OCI-LY7 (cell line): ENCODE measurements at regions not wholly inside any gene's neighbourhood (a gene's known extent, or its start where the extent isn't known, plus 50 kb on each side); places are given as distances from the start of the nearest gene placed in this dataset.

ENCODE experiments used
- EZH2phosphoT487 ChIP-seq: fragments of 200-600 bp; sonication (generic); IDR thresholded peaks from 2 replicates; pipeline ENCODE4 v1.6.1; 2018; ENCODE audit warnings: low read depth, borderline replicate concordance, mild to moderate bottlenecking, mixed run types, antibody characterized with exemption, low read length, moderate library complexity, mixed read lengths
- TF ChIP-seq, protein P1 (sequence below): fragments of 200-600 bp; sonication (generic); conservative IDR thresholded peaks from 2 replicates; pipeline ENCODE4 v1.5.1; 2014; ENCODE audit warnings: mild to moderate bottlenecking, antibody characterized with exemption, low read length, moderate library complexity, mixed read lengths

DNA sequence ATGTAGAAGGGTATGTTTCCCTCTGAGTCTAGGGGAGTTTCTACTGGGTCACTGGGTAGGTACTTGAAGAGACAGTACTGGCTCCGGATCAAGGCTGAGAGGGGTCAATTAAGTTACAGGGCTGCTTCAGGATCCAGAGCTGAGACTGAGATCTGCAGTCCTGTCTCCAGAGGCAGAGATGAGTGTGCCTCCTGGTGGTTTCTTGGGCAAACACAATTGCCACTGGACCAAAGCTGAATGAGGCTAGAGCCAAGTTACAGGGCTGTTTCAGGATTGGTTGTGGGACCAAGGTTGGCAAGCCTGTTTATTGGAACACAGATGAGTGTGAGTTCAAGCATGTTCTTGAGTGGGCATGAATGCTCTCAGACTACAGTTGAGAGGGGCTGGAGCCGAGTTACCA is 157.9 kb downstream of the ADCYAP1 start:
- TF ChIP-seq, protein P1, sequence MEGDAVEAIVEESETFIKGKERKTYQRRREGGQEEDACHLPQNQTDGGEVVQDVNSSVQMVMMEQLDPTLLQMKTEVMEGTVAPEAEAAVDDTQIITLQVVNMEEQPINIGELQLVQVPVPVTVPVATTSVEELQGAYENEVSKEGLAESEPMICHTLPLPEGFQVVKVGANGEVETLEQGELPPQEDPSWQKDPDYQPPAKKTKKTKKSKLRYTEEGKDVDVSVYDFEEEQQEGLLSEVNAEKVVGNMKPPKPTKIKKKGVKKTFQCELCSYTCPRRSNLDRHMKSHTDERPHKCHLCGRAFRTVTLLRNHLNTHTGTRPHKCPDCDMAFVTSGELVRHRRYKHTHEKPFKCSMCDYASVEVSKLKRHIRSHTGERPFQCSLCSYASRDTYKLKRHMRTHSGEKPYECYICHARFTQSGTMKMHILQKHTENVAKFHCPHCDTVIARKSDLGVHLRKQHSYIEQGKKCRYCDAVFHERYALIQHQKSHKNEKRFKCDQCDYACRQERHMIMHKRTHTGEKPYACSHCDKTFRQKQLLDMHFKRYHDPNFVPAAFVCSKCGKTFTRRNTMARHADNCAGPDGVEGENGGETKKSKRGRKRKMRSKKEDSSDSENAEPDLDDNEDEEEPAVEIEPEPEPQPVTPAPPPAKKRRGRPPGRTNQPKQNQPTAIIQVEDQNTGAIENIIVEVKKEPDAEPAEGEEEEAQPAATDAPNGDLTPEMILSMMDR = no peak
- TF ChIP-seq EZH2phosphoT487 = no peak
